GM13977 (cell line): ENCODE measurements at regions not wholly inside any gene's neighbourhood (a gene's known extent, or its start where the extent isn't known, plus 50 kb on each side); places are given as distances from the start of the nearest gene placed in this dataset.

Source experiments
- DNase-seq: peaks from one replicate; pipeline ENCODE4 v3.0.0; 2012; ENCODE audit warnings: low spot score
- in situ Hi-C: fragments of 300-500 bp; cut with MboI; formaldehyde crosslinking; loops from one replicate; pipeline ENCODE4 v1.12.0; 2022; ENCODE audit warnings: low sequenced_read_pairs, low pct_unique_long_range_greater_than_20kb, mixed read lengths, inconsistent platforms; ENCODE audit not compliant: unreplicated experiment
- TF ChIP-seq, protein P1 (sequence below): IDR thresholded peaks from 2 replicates; pipeline ENCODE4 v1.5.1; 2012; ENCODE audit warnings: mild to moderate bottlenecking, control low read depth; ENCODE audit not compliant: insufficient read depth; ENCODE audit errors: extremely low read depth, missing control alignments

DNA sequence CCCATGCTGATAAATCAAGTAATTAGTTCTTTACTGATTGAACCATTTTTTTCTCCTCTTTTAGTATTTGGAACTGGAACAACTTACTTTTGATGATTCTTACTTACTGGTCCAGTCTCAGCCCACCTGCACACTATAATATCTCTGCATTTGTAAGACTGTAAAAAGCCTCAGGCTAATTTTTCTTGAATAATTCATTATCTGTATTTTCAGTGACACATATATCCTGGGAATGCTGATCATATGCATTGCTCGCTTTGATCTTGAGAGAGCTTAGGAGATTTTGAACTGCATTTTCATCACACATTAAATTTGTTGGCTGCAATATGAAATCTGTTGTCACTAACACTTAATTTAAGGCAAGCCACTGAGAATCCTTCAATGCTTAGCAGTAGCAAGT, 760.6 kb downstream of the EDEM1 start:
- DNase-seq, result no peak
- in situ Hi-C loops, result no loop called here
- TF ChIP-seq, protein P1, sequence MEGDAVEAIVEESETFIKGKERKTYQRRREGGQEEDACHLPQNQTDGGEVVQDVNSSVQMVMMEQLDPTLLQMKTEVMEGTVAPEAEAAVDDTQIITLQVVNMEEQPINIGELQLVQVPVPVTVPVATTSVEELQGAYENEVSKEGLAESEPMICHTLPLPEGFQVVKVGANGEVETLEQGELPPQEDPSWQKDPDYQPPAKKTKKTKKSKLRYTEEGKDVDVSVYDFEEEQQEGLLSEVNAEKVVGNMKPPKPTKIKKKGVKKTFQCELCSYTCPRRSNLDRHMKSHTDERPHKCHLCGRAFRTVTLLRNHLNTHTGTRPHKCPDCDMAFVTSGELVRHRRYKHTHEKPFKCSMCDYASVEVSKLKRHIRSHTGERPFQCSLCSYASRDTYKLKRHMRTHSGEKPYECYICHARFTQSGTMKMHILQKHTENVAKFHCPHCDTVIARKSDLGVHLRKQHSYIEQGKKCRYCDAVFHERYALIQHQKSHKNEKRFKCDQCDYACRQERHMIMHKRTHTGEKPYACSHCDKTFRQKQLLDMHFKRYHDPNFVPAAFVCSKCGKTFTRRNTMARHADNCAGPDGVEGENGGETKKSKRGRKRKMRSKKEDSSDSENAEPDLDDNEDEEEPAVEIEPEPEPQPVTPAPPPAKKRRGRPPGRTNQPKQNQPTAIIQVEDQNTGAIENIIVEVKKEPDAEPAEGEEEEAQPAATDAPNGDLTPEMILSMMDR, result no peak

DNA sequence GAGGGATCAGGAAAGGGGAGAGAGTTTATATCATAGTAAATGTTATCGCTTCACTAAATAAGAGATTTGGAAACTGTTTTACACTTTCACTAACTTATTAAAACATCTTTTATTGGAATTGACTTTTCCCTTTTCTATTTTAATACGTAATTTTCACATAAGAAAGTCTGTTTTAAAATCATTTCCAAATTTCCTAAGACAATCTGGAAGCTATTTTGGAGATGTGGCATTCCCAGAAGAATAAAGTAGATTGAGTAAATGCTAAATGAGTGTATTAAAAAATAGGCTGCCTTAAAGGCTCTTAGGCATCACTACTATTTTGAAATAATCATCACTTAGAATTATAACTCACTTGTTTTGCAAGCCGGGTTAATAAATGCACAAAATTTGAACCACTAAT, 763.5 kb downstream of the EDEM1 start:
- in situ Hi-C loops, result no loop called here

DNA sequence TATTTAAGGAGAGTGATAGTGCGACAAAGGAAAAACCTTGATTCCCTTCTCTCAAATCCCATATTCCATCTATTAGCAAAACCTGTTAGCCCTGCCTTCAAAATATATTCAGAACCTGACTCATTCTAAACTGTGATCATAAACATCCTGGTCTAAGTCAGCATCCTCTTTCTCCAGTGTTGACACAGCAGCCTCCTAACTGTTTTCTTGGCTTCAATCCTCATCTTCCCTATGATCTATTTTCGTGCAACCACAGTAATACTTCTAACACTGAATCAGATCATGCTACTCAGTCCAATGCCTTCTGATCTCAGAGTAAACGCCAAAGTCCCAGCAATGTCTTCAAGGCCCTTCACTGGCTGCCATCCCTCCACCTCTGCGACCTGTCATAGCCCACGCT, 785.1 kb downstream of the EDEM1 start:
- no peak for DNase-seq
- in situ Hi-C loops, result no loop called here
- TF ChIP-seq, protein P1, result no peak

More for the DNA sequence above, 763.5 kb downstream of the EDEM1 start:
- no peak for DNase-seq
- TF ChIP-seq, protein P1, result no peak

DNA sequence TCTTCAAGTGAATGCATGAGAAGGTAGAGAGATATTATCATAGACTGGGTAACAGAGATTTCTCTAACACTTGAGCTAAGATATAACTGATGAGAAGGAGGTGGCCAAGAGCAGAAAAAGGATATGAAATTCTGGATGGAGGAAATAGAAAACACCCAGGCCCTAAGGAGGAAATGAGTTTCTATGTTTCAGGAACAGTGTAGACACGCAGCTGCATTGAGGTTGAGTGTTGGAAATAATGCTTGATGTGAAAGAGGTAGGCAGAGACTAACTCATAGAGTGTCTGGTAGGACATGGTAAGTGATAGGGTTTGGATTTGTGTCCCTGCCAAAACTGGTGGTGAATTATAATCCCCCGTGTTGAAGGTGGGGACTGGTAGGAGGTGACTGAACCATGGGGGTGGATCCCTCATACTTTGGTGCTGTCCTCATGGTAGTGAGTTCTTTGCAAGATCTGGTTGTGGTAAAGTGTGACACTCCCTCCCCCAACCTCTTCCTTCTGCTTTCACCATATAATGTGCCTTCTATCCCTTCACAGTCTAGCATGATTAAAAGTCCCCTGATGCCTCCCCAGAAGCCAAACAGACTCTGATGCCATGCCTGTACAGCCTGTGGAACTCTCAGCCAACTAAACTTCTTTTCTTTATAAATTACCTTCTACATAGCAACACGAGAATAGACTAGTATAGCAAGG, 787.3 kb downstream of the EDEM1 start:
- no peak for DNase-seq
- in situ Hi-C loops, result no loop called here
- TF ChIP-seq, protein P1, result no peak

DNA sequence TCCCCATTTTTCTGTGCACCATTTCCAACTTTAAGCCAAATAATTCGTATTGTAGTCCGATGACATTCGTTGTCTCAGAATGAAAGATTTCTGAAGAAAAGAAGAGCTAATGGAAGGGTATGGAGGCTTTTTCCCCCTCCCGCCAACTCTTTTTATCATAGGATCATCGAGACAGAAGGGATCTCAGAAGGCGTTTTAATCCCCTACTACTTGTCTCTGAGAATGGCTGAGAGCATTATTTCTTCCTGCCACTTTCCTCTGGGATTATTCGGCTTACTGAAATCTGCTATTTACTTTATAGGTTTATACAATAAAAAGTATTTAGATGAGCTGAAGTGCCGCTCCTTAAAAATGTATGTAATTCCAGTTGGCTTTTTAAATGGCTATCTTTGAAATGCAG, 789.8 kb downstream of the EDEM1 start:
- in situ Hi-C loops, result no loop called here
- DNase-seq, result no peak
- TF ChIP-seq, protein P1, result no peak

DNA sequence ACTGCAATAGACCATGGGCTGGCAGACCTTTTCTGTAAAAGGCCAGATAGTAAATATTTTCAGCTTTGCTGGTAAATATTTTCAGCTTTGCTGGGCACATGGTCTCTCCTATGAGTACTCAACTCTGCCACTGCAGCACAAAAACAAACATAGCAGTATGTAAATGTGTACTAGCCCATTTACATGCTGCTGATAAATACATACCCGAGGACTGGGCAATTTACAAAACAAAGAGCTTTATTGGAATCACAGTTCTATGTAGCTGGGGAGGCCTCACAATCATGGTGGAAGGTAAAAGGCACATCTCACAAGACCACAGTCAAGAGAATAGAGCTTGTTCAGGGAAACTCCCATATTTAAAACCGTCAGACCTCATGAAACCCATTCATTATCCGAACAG, 793.0 kb downstream of the EDEM1 start:
- in situ Hi-C loops, result no loop called here
- TF ChIP-seq, protein P1, result no peak

More for the DNA sequence above, 793.0 kb downstream of the EDEM1 start:
- DNase-seq, result no peak
